ENCODE measurements at regions not wholly inside any gene's neighbourhood (a gene's known extent, or its start where the extent isn't known, plus 50 kb on each side); places are given as distances from the start of the nearest gene placed in this dataset.

GRCh38 chr16:6970171-6970857 is 362.3 kb upstream of the RBFOX1 start:
- TF ChIP-seq POLR2AphosphoS5 (IDR thresholded peaks at IDR 0.05; ENCODE audit: borderline replicate concordance, low read depth, low read length) (no peak), FOXP2 (optimal IDR thresholded peaks at IDR 0.05; ENCODE audit: control extremely low read depth, extremely low read length, insufficient read depth) (no peak), EZH2 (IDR thresholded peaks at IDR 0.05) (no peak)
- no peak for DNase-seq (ENCODE audit: low read depth, low spot score)
- H3K27ac ChIP-seq: no peak overlapping the region
- no peak overlapping the region for H3K4me3 ChIP-seq
- no peaks in the 10 kb centered on the region for H3K9me3 ChIP-seq (ENCODE audit: low read depth, low read length)
- no peaks in the 10 kb centered on the region for H3K36me3 ChIP-seq (ENCODE audit: insufficient read depth, low read length)
- no peak overlapping the region for H3K9ac ChIP-seq (ENCODE audit: insufficient read length)

GRCh38 chr16:6969594-6969993 is 363.1 kb upstream of the RBFOX1 start:
- Histone ChIP-seq H3K4me3 (no peak overlapping the region), H3K9ac (ENCODE audit: insufficient read length) (no peak overlapping the region), H3K9me3 (ENCODE audit: low read depth, low read length) (no peaks in the 10 kb centered on the region), H3K27ac (no peak overlapping the region), H3K36me3 (ENCODE audit: insufficient read depth, low read length) (no peaks in the 10 kb centered on the region)
- TF ChIP-seq POLR2AphosphoS5 (IDR thresholded peaks at IDR 0.05; ENCODE audit: borderline replicate concordance, low read depth, low read length) (no peak), EZH2 (IDR thresholded peaks at IDR 0.05) (no peak), FOXP2 (optimal IDR thresholded peaks at IDR 0.05; ENCODE audit: control extremely low read depth, extremely low read length, insufficient read depth) (no peak)
- no peak for DNase-seq (ENCODE audit: low read depth, low spot score)

GRCh38 chr16:6967796-6968320 is 364.8 kb upstream of the RBFOX1 start:
- no peak for TF ChIP-seq EZH2 (IDR thresholded peaks at IDR 0.05)
- TF ChIP-seq POLR2AphosphoS5 (IDR thresholded peaks at IDR 0.05; ENCODE audit: borderline replicate concordance, low read depth, low read length): no peak
- no peak for TF ChIP-seq FOXP2 (optimal IDR thresholded peaks at IDR 0.05; ENCODE audit: control extremely low read depth, extremely low read length, insufficient read depth)
- Histone ChIP-seq H3K36me3 (ENCODE audit: insufficient read depth, low read length) (no peaks in the 10 kb centered on the region), H3K27ac (no peak overlapping the region), H3K9ac (ENCODE audit: insufficient read length) (no peak overlapping the region), H3K4me3 (no peak overlapping the region), H3K9me3 (ENCODE audit: low read depth, low read length) (no peaks in the 10 kb centered on the region)
- no peak for DNase-seq (ENCODE audit: low read depth, low spot score)

GRCh38 chr16:6966925-6967324 is 365.7 kb upstream of the RBFOX1 start:
- no peak overlapping the region for H3K27ac ChIP-seq
- no peak for TF ChIP-seq EZH2 (IDR thresholded peaks at IDR 0.05)
- TF ChIP-seq POLR2AphosphoS5 (IDR thresholded peaks at IDR 0.05; ENCODE audit: borderline replicate concordance, low read depth, low read length): no peak
- no peak overlapping the region for H3K9ac ChIP-seq (ENCODE audit: insufficient read length)
- H3K4me3 ChIP-seq: no peak overlapping the region
- no peaks in the 10 kb centered on the region for H3K9me3 ChIP-seq (ENCODE audit: low read depth, low read length)
- no peak for DNase-seq (ENCODE audit: low read depth, low spot score)
- no peaks in the 10 kb centered on the region for H3K36me3 ChIP-seq (ENCODE audit: insufficient read depth, low read length)

- Histone ChIP-seq H3K9ac (ENCODE audit: insufficient read length) (no peak overlapping the region), H3K9me3 (ENCODE audit: low read depth, low read length) (no peaks in the 10 kb centered on the region), H3K27ac (no peak overlapping the region), H3K4me3 (no peak overlapping the region), H3K36me3 (ENCODE audit: insufficient read depth, low read length) (no peaks in the 10 kb centered on the region)
- TF ChIP-seq POLR2AphosphoS5 (IDR thresholded peaks at IDR 0.05; ENCODE audit: borderline replicate concordance, low read depth, low read length) (no peak), FOXP2 (optimal IDR thresholded peaks at IDR 0.05; ENCODE audit: control extremely low read depth, extremely low read length, insufficient read depth) (no peak), EZH2 (IDR thresholded peaks at IDR 0.05) (no peak)
- DNase-seq (ENCODE audit: low read depth, low spot score): no peak
These were observed 368.0 kb upstream of the RBFOX1 start for GRCh38 chr16:6964679-6965078.

- no peak for DNase-seq (ENCODE audit: low read depth, low spot score)
- H3K27ac ChIP-seq: no peak overlapping the region
- no peak overlapping the region for H3K9ac ChIP-seq (ENCODE audit: insufficient read length)
- TF ChIP-seq FOXP2 (optimal IDR thresholded peaks at IDR 0.05; ENCODE audit: control extremely low read depth, extremely low read length, insufficient read depth): no peak
- no peak overlapping the region for H3K4me3 ChIP-seq
- no peaks in the 10 kb centered on the region for H3K36me3 ChIP-seq (ENCODE audit: insufficient read depth, low read length)
- no peaks in the 10 kb centered on the region for H3K9me3 ChIP-seq (ENCODE audit: low read depth, low read length)
These were observed 370.9 kb upstream of the RBFOX1 start for GRCh38 chr16:6961704-6962103.

- H3K9me3 ChIP-seq (ENCODE audit: low read depth, low read length): no peaks in the 10 kb centered on the region
- no peak overlapping the region for H3K27ac ChIP-seq
- DNase-seq (ENCODE audit: low read depth, low spot score): no peak
- H3K36me3 ChIP-seq (ENCODE audit: insufficient read depth, low read length): no peaks in the 10 kb centered on the region
- TF ChIP-seq POLR2AphosphoS5 (IDR thresholded peaks at IDR 0.05; ENCODE audit: borderline replicate concordance, low read depth, low read length): no peak
- no peak for TF ChIP-seq FOXP2 (optimal IDR thresholded peaks at IDR 0.05; ENCODE audit: control extremely low read depth, extremely low read length, insufficient read depth)
- no peak for TF ChIP-seq EZH2 (IDR thresholded peaks at IDR 0.05)
- no peak overlapping the region for H3K4me3 ChIP-seq
- H3K9ac ChIP-seq (ENCODE audit: insufficient read length): no peak overlapping the region
These were observed 374.5 kb upstream of the RBFOX1 start for GRCh38 chr16:6958184-6958583.

GRCh38 chr16:6957681-6958080 is 375.0 kb upstream of the RBFOX1 start:
- Histone ChIP-seq H3K9ac (ENCODE audit: insufficient read length) (no peak overlapping the region), H3K36me3 (ENCODE audit: insufficient read depth, low read length) (no peaks in the 10 kb centered on the region), H3K4me3 (no peak overlapping the region), H3K27ac (no peak overlapping the region), H3K9me3 (ENCODE audit: low read depth, low read length) (no peaks in the 10 kb centered on the region)
- no peak for DNase-seq (ENCODE audit: low read depth, low spot score)
- no peak for TF ChIP-seq EZH2 (IDR thresholded peaks at IDR 0.05)
- TF ChIP-seq POLR2AphosphoS5 (IDR thresholded peaks at IDR 0.05; ENCODE audit: borderline replicate concordance, low read depth, low read length): no peak
- TF ChIP-seq FOXP2 (optimal IDR thresholded peaks at IDR 0.05; ENCODE audit: control extremely low read depth, extremely low read length, insufficient read depth): no peak

- H3K9ac ChIP-seq (ENCODE audit: insufficient read length): no peak overlapping the region
- H3K36me3 ChIP-seq (ENCODE audit: insufficient read depth, low read length): no peaks in the 10 kb centered on the region
- no peaks in the 10 kb centered on the region for H3K9me3 ChIP-seq (ENCODE audit: low read depth, low read length)
- H3K27ac ChIP-seq: no peak overlapping the region
- H3K4me3 ChIP-seq: no peak overlapping the region
- no peak for DNase-seq (ENCODE audit: low read depth, low spot score)
- TF ChIP-seq EZH2 (IDR thresholded peaks at IDR 0.05): no peak
- no peak for TF ChIP-seq POLR2AphosphoS5 (IDR thresholded peaks at IDR 0.05; ENCODE audit: borderline replicate concordance, low read depth, low read length)
- TF ChIP-seq FOXP2 (optimal IDR thresholded peaks at IDR 0.05; ENCODE audit: control extremely low read depth, extremely low read length, insufficient read depth): no peak
These were observed 376.1 kb upstream of the RBFOX1 start for GRCh38 chr16:6956511-6956910.

All from SK-N-MC (cell line).